NK-92 treated with Interleukin-12 subunit alpha and Interleukin-12 subunit beta, amount 100 ng/mL, for 24 hours (cell line): ENCODE measurements at regions not wholly inside any gene's neighbourhood (a gene's known extent, or its start where the extent isn't known, plus 50 kb on each side); places are given as distances from the start of the nearest gene placed in this dataset.
"Not testable (repeated sequence)": the region's sequence is repeated elsewhere in the genome, so short reads cannot be mapped to it uniquely, and the experiment has no call there.

Experiments
- DNase-seq: peaks from one replicate; lab custom pipeline; 2025; lab: John Stamatoyannopoulos, UW

DNA sequence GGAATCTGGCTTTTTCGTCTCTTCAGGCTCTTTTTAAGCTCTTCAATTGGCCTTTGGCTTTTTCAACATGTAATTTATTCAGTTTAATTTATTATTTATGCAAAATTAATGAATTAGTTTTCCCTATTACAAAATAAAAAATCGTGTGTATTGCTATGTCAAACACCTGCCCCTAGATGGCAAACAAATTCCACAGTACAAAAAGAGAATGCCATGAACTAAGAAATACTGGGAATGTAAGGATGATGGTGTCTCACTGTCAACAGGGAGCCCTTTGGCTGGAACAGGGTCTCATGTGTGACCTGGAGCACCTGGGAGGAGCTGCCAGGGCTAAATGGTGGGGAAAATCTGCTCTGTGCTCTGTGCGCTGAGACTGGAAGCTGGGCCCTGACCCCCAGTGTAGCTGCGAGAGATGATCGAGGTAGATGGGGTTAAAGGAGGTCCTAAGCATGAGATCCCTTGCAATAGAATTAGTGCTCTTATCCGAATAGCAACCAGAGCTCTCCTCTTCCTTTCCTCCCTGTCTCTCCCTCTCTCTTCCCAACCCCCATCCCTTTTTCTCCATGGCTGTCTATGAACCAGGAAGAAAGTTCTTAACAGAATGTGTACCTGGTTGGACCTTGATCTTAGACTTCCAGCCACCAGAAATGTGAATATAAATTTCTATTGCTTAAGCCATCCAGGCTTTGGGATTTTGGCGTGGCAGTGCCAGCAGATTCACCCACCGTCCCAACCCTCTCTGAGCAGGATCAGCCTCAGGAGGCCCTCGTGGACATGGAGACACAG is 1183.5 kb downstream of the RPIA start:
- DNase-seq = not testable (repeated sequence)

DNA sequence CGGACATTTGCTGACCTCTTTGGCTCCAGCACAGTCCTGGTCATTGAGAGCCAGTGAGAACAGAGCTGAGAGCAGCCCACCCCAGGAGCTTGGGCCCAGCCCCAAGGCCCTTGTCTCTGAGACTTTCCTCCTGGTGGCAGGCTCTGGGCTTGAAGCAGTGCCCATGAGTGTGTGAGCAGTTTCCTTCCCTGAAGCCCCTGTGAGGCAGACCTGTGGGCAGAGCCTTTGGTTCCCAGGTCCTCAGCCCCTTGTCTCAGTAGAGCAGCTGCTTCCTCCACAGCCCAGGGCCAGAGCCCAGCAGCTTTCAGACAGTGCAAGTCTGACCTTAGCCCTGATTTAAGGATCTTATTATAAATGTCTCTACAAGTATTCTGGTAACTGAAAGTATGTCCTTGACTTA is 1185.0 kb downstream of the RPIA start:
- not testable (repeated sequence) for DNase-seq

DNA sequence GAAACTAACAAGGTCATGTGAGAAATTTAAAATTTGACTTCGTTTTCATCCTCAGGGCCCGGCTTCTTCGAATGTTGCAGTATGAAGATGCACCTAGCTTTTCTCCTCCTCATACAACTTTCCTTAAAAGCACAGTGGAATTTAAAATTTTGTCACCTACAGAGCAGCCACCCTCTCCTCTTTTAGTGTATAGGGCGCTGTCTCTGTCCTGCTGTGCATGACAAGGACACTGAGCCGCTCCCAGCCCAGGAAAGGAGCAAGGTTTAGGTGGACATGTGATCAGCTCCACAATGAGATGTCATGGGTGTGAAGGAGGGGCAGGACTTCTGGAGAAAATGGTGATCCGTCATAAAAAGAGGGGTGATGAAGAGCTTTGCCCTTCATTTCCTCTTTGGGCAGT is 1185.4 kb downstream of the RPIA start:
- DNase-seq = not testable (repeated sequence)

DNA sequence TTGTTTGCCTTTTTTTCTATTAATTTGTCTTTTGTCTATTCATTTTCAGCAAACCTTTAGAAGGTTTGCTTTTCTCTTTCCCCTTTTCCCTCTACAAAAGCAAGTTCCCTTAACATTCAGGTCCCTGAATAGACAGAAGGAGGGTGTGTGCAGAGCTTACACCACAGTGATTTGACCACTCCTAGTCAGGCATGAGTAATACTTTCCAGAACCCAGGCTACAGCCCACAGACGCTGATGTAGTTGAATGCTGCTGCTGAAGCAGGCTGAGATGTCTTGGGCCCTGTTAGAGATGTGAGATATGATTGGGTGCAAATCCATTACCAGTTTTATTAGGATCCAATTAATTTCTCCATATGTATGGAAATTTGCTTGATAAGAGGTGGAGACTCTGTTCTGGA is 1191.4 kb downstream of the RPIA start:
- DNase-seq = not testable (repeated sequence)

DNA sequence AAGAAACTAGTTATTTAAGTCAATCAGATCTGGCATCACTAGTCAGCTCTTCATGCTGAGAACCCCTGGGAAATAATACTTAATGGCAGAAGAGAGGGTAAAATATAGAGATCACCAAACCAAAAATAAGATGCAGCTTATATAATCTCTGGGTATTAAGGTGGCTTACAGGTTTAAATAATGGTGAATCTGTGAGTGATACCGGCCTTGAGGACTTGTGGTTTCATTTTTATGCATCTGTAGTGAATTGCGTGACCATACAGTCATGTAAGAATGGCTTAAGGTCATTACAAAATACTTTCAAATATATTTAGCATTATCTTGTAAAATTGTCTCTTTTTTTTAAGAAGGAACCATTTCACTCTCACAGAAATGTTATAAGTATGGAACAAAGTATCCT is 1192.2 kb downstream of the RPIA start:
- not testable (repeated sequence) for DNase-seq

DNA sequence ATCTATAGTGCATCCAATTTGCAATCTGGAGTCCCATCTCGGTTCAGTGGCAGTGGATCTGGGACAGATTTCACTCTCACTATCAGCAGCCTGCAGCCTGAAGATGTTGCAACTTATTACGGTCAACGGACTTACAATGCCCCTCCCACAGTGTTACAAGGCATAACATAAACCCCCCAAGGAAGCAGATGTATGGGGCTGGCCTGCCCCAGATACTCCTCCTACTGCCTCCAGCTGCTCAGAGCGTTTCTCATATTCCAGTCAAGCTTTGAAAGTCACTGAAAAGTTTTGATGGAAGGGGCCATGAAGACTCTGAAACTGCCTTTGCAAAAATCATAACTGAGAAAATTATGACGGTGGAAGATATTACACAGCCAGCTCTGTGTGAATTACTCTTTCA is 1193.6 kb downstream of the RPIA start:
- DNase-seq = not testable (repeated sequence)

DNA sequence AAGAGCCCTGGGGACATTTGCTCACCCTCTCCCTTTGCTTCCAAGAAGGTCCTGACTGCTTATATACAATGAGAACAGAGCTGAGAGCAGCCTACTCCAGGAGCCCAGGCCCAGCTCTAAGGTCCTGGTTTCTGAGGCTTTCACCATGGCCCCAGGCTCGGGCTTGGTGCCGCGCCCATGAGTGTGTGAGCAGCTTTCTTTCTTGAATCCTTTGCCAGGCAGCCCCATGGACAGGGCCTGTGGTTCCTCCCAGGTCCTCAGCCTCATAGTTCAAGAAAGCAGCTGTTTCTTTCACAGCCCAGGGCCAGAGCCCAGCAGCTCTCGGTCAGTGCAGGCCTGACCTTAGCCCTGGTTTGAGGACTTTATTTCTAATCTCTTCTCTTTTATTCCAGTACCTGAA is 1197.2 kb downstream of the RPIA start:
- DNase-seq = not testable (repeated sequence)

DNA sequence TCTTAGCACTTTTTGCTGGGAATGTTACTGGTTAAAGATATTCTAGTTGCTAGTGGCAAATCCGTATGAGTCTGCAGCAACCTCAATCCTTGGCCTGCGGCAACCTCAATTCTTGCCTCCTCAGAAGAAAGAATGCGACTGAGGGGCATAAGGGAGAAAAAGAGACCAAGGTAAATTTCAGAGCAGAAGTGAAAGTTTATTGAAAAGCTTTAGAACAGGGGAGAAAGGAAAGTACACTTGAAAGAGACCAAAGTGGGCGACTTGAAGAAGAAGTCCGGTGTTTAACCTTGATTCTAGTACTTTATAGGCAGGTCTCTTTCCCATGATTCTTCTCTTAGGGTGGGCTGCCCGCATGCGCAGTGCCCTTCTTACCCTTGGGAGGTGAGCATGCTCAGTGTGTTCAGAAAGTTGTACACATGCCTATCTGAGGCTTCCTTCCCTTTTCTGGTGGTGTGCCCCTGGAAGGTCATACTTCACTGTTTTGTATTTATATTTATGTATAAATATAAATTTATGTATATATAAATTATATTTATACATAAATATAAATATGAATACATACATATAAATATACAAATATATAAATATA is 1198.8 kb downstream of the RPIA start:
- DNase-seq = not testable (repeated sequence)

DNA sequence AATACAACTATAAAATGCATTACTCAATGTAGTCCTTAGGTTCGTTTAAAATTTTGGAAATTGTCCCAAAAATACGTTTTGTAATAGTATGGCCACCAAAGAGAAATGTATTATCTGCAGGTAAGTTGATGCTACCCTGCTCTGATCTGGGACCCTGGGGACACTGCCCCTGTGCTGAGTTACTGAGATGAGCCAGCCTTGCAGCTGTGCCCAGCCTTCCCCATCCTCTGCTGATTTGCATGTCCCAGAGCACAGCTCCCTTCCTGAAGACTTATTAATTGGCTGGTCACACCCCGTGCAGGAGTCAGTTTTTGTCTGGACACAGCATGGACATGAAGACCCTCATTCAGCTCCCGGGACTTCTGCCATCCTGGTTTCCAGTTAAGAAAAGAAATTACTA is 1203.5 kb downstream of the RPIA start:
- not testable (repeated sequence) for DNase-seq

DNA sequence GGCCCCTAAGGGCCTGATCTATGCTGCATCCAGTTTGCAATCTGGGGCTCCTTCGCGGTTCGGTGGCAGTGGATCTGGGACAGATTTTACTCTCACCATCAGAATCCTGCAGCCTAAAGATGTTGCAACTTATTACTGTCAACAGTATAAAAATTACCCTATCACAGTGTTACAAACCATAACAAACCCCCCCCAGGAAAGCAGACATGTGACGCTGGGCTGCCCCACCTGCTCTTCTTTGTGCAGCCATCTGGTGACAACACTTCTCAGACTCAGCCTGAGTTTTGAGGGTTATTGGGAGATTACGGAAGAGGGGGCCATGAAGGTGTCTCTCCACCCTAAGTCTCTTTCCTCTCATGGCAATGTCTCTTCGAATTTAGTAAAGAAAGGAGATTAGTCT is 1204.2 kb downstream of the RPIA start:
- DNase-seq = not testable (repeated sequence)

DNA sequence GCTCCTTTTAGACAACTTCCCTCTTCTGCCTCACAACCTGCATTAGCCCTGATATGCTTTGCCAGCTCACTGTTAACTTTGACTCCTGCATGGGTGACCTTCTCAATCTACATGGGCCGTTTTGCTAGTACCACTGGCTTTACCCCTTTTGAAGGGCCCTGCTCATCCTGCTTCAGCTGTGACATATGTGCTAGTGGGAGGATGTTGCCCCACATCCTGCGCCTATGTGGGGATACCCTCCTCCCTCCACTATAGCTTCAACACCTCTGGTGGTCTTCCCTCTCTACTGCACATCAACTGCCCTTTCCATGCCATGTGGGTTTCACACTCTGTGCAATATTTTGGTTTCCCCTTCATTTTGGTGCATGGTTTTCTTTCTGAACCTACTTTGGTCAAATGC is 1235.5 kb downstream of the RPIA start:
- not testable (repeated sequence) for DNase-seq

DNA sequence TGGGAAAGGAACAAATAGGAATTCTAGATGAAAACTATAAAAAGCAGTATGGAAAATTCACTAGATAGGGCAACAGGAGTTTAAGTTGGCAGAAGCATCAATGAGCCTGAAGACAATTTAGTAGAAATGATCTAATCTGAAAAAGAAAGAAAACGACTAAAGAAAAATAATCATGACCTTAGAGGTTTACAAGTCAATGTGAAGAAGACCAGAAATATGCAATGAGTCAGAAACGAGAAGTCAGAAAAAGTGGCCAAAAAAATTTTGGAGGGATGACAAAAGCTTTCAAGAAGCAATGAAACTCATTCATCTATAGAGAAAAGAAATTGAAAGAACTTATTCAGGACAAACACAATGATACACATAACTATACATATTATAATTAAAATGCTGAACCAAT is 1244.0 kb downstream of the RPIA start:
- not testable (repeated sequence) for DNase-seq

DNA sequence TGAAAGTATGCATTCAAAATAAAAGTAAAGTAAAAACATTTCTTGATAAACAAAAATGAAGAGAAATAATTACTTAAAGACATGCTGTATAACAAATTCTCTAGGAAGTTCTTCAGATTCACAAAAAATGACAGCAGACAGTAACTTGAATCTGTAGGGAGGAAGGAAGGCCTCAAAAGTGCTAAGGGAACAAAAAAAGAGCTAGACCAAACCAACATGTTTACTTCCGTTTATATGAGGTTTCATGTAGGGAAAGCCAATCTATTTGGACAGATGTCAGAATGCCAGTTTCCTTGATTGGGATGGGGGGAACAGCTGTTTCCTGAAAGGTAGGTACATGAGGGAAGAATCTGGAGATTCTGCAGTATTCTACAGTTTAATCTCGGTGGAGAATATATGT is 1244.5 kb downstream of the RPIA start:
- not testable (repeated sequence) for DNase-seq

DNA sequence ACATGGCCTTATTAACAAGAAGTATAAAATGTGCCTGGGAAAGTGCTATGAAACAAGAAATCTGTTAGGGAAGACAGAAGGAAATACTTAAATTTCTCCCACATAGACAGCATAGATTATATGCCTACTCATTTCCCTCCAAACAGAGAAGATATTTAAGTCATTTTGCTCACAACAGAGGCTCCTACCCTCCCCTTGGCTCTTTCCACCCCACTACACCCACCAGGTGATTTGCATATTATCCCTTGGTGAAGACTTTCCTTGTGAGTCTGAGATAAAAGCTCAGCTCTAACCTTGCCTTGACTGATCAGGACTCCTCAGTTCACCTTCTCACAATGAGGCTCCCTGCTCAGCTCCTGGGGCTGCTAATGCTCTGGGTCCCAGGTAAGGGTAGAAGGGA is 1245.1 kb downstream of the RPIA start:
- not testable (repeated sequence) for DNase-seq

DNA sequence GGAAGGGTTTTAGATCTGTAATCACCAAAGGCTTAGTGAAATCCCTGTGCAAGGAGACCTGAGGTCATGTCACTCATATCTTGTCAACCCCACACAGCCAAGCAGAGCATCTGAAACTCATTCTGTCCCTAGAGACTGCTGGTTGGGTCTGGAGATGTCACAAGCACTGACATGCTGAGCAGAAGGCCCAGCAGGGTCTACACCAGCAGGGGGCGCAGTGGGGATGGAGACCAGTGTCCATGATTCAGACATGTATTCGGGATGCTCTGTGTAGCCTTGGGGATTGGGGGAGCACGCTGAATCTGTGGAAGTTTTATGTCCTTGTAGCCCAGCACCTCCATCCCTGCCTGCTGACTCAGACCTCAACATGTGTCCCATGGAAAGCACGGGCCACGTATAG is 1247.3 kb downstream of the RPIA start:
- DNase-seq = not testable (repeated sequence)

DNA sequence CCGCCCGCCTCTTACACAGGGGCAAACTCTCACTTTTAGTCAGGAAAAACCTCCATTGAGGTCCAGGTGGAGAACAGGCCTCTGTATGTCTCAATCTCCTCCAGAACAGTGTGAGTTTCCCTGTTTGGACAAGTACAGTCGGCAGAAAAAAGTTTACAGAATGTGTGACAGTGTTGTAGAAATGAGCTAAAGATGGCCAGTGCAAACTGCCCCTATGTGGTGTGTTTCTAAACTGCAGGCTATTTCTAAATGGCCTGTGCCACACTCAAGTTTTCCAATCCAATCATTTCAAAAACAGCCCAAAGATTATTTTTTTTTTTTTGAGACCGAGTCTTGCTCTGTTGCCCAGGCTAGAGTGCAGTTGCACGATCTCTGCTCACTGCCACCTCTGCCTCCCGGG is 1252.8 kb downstream of the RPIA start:
- DNase-seq = not testable (repeated sequence)

DNA sequence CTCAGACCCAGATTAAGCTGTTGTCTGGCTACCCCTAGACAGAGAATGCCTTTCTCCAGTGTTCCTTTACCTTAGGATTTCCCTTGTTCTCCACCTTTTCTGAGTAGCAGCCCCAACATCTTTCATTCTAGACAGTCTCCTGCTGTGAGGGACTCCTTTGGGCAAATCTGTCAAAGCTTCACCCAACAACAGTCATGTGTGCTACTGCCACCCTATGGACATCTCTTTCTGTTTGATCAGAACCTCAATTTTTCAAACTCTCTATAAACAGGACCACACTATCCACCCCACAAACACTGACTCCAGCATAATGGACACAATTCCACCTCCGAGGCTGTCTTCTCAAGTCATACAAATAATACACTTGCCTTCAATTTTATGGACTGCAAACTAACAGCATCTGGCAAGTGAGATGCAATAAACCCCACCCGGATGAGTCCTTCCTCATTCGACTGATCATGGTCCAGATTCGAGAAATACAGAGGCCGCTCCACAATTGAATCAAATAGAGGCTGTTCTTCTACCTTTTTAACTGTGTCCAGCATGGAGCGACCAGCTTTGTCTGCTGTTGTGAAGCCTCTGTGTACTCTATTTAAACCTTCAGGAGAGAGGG is 1253.6 kb downstream of the RPIA start:
- DNase-seq = not testable (repeated sequence)

DNA sequence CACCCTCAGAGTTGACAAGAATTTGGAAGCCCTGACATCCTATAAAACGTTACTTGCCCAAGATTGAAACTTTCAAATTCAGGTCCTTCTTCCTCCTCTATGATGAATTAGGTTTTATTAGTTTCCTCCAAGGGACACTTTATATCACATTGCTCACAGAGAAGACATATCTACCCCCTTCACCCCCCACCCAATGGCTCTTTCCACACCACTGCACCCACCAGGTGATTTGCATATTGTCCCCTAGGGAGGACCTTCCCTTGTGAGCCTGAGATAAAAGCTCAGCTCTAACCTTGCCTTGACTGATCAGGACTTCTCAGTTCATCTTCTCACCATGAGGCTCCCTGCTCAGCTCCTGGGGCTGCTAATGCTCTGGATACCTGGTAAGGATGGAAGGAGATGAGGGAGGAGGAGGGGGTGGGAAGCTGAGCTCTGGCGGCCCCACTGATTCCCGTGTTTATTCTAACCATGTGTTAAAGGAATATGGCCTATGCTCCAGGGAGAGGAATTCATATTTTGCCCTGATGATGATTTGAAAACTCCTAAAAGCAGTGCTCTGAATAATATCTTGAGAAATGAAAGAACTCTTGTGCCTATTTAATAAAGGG is 1255.8 kb downstream of the RPIA start:
- DNase-seq = not testable (repeated sequence)

DNA sequence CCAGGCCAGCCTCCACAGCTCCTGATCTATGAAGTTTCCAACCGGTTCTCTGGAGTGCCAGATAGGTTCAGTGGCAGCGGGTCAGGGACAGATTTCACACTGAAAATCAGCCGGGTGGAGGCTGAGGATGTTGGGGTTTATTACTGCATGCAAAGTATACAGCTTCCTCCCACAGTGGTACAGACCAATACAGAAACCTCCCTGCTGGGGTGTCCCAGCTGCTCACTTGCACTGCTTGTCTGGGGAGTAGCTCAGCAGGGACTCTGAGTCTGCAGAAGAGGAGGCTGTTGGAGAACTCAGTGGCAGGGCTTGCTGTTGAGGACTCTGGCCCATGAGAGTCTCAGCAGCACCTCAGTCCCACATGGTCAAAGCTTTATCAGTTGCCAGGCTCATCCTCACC is 1256.6 kb downstream of the RPIA start:
- DNase-seq = not testable (repeated sequence)

DNA sequence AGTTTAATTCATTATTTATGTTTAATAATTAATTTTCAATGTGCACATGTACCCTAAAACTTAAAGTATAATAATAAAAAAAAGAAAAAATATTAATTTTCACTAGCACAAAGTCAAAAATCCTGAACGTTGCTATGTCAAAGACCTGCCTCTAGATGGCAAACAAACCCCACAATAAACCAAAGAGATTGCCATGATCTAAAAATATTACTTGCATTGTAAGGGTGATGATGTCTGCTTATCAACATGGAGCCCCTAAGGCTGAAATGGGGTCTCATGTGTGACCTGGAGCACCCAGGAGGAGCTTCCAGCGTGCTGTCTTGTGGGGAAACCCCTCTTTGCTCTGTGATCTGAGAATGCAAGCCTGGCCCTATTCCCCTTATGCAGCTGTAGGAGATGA is 1259.3 kb downstream of the RPIA start:
- DNase-seq = not testable (repeated sequence)

DNA sequence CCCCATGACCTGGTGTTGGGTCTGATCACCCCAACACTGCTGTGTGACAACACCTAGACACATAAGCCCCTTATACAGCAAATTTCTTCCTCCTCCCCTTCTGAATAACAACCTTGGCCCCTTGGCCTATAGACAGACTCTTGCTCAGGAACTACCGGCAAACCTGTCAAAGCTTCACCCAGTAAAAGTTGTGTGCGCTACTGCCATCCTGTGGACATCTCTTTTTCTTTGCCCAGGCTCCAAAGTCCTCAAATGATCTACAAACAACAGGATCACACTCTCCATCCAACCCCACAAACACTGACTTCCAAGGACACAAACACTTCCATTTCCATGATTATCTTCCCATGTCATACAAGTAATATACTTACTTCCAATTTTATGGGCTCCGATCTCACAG is 1265.8 kb downstream of the RPIA start:
- not testable (repeated sequence) for DNase-seq

DNA sequence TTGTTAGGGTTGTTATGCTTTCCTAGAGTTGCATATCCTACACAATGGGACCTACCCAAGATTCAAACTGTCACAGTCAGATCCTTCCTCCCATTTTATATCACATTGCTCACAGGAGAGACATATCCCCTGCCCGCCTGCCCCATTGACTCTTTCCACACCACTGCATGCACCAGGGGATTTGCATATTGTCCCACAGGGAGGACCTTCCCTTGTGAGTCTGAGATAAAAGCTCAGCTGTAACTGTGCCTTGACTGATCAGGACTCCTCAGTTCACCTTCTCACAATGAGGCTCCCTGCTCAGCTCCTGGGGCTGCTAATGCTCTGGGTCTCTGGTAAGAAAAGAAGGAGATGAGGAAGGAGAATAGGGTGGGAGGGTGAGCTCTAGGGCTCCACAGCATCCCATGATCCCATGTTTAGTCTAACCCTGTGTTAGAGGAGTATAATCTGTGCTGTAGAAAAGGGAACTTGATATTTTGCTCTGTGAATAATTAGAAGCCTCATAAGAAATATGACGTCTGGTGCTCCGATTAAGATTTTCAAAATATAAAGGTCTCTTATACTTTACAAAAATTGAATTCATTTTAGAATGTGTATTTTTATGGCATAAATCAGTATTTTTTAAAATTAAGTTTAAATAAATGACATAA is 1268.4 kb downstream of the RPIA start:
- DNase-seq = not testable (repeated sequence)
